ENCODE measurements at regions not wholly inside any gene's neighbourhood (a gene's known extent, or its start where the extent isn't known, plus 50 kb on each side); places are given as distances from the start of the nearest gene placed in this dataset.

DNA sequence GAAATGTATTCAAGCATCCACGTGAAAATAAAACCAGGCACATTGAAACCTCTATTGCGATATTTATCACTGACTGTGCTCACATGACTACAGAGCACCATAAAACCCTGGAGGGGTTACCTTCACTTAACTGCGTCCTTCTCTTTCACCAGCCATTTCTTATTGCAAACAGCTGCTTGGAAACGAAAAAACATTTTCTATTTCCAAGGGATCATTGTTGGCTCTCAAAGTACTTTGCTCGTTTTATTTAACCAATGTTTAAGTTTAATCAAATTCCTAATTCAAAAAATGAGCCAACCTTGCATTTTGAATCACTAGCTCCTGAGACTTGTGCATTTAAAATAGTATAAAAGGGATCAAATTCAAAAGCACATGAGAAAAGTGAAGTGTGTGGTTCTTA lies 134.4 kb downstream of the OSR1 start:
- TF ChIP-seq, protein P1, sequence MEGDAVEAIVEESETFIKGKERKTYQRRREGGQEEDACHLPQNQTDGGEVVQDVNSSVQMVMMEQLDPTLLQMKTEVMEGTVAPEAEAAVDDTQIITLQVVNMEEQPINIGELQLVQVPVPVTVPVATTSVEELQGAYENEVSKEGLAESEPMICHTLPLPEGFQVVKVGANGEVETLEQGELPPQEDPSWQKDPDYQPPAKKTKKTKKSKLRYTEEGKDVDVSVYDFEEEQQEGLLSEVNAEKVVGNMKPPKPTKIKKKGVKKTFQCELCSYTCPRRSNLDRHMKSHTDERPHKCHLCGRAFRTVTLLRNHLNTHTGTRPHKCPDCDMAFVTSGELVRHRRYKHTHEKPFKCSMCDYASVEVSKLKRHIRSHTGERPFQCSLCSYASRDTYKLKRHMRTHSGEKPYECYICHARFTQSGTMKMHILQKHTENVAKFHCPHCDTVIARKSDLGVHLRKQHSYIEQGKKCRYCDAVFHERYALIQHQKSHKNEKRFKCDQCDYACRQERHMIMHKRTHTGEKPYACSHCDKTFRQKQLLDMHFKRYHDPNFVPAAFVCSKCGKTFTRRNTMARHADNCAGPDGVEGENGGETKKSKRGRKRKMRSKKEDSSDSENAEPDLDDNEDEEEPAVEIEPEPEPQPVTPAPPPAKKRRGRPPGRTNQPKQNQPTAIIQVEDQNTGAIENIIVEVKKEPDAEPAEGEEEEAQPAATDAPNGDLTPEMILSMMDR (IDR thresholded peaks at IDR 0.05), result no peak
- no peak for TF ChIP-seq POLR2A (IDR thresholded peaks at IDR 0.05)

Measured in thyroid gland (tissue), 4 donors.